DMS114 treated with DMSO at 0.1 percent for 48 hours (cell line): ENCODE measurements at regions not wholly inside any gene's neighbourhood (a gene's known extent, or its start where the extent isn't known, plus 50 kb on each side); places are given as distances from the start of the nearest gene placed in this dataset.
"Not testable (repeated sequence)": the region's sequence is repeated elsewhere in the genome, so short reads cannot be mapped to it uniquely, and the experiment has no call there.

Experiments
- DNase-seq: peaks from one replicate; lab custom pipeline; 2025; ENCODE audit not compliant: unreplicated experiment; lab: John Stamatoyannopoulos, UW

GRCh38 chr14:97959251-97959650, 1162.1 kb downstream of the VRK1 start:
- no peak for DNase-seq

DNA sequence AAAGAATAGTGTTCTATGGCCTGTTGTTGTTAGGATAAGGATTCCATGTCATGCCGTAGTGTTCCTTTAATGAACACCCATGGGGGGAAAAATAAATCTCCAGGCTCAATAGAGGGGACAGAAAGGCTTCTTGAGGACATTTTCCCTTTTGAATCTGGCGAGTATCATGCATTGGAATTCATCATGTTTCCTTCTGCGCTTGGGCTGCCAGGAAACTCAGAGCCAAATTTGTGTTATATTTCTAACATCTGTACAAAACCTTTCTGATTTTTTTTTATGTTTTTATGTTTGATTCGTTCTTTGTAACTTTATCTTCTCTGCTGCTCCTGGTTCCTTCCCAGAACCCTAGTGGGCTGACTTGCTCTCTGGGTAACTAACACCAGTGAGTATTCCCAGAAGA, 1163.3 kb downstream of the VRK1 start:
- no peak for DNase-seq

DNA sequence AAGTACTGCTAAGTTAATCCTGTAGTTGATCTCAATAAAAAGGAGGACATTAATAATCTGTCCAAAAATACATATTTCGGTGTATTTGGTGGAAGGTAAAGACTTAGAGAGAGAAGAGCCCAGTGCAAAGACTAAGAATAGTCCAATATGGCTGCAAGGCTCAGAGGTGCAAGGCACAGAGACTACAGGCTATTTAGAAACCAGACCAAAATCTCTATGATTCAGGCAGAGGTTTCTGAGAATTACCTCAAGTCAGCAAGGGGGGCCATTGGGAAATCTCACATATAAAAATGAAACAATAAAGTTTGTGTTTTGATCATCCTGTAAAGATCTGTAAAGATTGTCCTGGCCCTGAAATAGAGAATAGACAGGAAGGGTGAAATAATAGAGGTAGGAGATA, 1173.0 kb downstream of the VRK1 start:
- DNase-seq: no peak

DNA sequence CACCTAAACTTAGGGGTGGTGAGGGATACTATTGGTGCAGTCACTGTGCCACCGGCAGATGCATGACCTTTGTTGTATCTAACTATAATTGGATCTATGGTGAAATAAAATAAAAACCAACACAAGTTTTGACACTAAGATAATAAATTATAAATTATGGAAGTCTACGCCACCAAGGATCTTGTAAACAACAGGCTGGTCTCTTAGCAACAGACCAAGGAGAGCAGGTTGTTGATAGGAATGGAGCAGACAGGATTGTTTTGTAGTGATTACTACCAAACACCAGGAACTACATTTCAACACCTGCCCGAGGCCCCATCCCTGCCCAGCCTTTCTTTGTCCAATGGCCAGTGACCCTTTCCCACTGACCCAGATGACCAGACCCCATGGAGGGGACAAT, 1178.0 kb downstream of the VRK1 start:
- DNase-seq: no peak

DNA sequence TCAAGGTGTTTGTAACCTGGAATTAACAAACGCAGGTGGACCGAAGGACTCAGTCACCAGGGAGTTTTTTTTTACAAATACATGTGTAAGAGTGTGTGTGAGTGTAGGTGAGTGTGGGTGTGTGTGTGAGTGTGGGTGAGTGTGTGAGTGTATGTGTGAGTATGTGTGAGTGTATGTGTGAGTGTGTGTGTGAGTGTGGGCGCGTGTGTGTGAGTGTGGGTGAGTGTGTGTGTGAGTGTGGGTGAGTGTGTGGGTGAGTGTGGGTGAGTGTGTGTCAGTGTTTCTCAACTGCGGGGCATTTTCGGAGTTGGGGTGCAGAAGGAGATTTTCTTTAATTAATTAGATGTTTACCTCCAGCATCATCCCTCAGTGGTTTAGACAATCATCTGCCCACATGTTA, 1178.8 kb downstream of the VRK1 start:
- DNase-seq: no peak

DNA sequence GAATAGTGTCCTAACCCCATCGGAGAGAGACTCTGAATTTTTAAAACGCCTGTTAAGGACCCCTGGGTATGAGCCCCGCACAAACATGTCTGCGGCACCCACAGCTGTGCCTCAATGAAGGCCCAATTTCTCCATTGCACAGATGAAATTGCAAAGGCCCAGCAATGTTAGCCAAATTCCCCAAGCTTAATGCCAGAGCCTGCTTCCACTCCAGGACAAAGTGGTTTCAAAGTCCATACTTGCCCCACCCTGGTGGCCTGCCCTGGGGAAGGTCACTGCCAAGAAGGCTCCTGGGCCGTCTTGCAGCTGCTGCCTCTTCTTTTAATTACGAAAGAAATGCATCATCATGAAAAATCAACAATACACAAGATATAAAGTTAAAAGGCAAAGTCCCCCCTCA, 1179.7 kb downstream of the VRK1 start:
- no peak for DNase-seq

DNA sequence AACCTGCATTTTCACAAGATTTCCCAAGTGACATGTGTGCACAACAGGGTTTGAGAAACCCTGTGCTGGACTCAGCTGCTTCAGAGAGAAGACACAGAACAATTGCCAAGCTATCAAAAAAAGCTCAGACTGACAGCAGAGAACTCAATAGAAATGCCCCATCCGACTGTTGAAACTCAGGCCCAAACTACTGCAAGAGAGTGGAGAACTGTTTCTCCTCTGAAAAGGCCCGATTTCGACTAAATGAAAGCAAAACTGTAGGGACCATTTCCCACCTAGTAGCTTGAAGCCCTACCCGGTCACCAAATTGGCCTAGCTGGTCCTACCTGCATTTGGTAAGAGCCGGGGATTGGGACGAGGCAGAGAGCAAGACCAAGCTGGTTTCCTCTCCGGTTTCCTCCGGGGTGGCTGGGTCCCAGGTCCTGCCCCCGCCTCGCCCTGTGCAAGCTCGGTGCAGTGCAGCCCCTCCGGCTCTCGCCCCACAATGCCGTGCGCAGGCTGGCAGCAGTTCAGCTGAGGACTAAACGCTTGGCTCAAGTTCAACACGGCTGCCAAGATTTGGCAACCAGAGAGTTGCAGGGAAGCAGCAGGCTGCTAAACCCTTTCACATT, 1180.6 kb downstream of the VRK1 start:
- no peak for DNase-seq

DNA sequence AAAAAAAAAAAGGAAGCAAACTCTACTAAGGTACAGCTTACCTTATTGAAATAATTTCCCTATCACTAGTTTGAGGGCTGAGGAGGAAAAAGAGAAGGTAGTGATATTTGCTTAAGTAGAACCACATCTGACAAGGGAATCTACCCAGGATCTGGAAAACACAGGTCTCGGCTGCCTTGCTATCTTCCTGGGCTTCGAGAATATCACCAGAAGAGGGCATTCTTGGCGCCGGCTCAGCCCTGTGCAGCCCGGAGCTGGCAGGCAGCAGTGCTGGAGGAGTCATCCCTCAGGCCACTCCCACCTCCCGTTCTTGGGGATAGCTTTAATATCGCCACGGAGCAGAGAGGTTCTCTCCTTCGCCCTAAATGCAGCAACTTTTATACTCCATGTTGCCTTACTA, 1181.2 kb downstream of the VRK1 start:
- DNase-seq: peak; percentile 53

DNA sequence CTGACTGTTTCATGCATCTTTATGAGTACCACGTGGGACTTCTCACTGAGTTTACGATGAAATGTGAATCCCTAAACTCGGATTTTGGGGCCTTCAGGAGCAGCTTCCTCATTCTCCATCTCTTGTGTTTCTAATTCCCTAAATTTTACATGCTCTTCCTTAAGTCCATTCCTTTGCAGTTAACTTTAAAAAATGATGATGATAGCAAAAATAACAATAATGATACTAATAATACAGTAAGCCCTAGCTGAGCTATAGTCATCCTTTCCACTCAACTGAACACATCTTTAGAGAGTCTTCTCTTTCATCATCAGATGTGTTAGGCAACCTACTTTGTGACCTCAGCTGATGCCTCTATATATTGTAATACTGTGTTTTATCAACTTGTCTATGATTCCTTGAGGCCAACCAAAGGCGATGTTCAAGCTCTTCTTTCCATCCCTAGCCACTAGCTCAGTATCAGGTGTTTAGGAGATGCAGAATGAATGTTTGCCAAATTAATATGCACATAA, 1196.4 kb downstream of the VRK1 start:
- DNase-seq: no peak

- DNase-seq: no peak
Measured at GRCh38 chr14:97994020-97994531, 1196.9 kb downstream of the VRK1 start.

GRCh38 chr14:97995038-97995437, 1197.9 kb downstream of the VRK1 start:
- DNase-seq: no peak

GRCh38 chr14:97995531-97995930, 1198.3 kb downstream of the VRK1 start:
- DNase-seq: no peak

DNA sequence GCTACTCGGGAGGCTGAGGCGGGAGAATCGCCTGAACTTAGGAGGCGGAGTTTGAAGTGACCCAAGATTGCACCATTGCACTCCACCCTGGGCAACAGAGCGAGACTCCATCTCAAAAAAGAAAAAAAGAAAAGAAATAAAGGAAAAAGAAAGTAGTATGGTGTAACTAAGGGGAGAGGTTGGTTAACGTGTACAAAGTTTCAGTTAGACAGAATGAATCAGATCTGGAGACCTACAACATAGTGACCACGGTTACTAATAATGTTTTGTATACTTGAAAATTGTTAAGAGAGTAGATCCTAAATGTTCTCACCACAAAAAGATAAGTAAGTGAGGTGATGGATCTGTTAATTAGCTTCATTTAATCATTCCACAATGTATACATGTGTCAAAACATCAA, 1208.8 kb downstream of the VRK1 start:
- DNase-seq: no peak

DNA sequence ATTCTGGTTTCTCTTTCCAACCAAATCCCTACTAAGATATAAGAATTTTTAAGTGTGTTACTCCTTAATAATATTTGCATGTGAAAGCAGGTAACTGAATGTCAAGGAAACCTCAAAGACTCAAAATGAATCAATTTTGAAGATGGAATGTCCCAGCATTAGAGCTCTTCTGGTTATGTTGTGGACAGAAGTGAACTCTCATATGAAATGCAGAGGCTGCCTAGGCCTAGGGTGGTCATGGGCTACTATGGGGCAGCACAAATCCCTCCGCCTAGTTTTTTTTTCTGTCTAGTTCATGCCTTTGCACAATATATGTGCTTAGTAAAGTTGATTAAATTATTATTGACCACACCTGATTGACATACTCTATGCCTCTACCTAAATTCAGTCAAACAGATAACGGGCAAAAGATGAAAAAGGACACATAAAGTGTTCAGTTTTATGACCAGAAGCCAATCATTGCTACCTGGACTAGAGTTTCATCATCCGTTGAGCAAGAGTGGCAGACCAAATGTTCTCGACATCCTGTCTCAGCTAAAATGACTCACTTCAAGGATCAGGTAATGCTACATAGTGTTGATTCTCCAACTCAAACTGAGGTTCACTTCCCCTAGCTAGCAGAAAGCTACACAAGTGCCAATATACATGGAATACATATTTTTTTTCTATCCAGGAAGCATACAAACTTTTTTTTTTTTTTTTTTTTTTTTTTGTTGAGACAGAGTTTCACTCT, 1211.4 kb downstream of the VRK1 start:
- no peak for DNase-seq

DNA sequence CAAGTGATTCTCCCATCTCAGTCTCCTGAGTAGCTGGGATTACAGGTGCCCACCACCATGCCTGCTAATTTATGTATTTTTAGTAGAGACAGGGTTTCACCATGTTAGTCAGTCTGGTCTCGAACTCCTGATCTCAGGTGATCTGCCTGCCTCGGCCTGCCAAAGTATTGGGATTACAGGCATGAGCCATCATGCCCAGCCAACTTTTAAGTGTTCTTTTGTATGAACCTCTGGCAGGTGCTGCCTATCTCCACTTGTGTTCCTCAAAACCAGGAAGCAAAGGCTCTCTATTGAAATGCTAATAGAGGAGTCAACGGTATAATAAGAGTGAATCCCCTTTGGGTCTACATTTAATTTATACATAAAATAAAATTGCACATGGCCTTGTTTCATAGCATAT, 1212.0 kb downstream of the VRK1 start:
- DNase-seq: not testable (repeated sequence)

- no peak for DNase-seq
Measured at GRCh38 chr14:98010784-98011183, 1213.6 kb downstream of the VRK1 start.

- no peak for DNase-seq
Measured at GRCh38 chr14:98014851-98015615, 1217.9 kb downstream of the VRK1 start.

GRCh38 chr14:98015921-98016320, 1218.7 kb downstream of the VRK1 start:
- DNase-seq: no peak

GRCh38 chr14:98018628-98019027, 1221.4 kb downstream of the VRK1 start:
- no peak for DNase-seq

GRCh38 chr14:98022541-98023520, 1225.6 kb downstream of the VRK1 start:
- DNase-seq: no peak

DNA sequence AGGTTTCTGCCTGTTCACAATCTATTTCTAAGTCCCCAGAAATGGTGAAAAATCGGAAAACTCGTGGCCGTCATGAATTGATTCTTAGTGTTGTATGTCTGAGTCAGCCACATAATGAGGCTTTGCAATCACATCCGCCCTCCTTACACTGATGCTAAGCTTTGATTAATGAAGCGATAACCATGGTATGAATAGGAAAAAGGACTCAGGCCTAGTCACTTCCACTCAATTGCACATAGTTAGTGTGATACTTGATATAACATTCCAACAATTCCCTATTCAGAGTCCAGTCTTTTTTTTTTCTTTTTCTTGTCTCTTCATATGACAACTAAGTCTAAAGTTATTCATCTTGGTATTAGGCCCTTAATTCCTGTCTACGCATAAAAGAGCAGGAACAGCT, 1231.0 kb downstream of the VRK1 start:
- DNase-seq: no peak
